ENCODE measurements at regions not wholly inside any gene's neighbourhood (a gene's known extent, or its start where the extent isn't known, plus 50 kb on each side); places are given as distances from the start of the nearest gene placed in this dataset.
"Not testable (repeated sequence)": the region's sequence is repeated elsewhere in the genome, so short reads cannot be mapped to it uniquely, and the experiment has no call there.

DNA sequence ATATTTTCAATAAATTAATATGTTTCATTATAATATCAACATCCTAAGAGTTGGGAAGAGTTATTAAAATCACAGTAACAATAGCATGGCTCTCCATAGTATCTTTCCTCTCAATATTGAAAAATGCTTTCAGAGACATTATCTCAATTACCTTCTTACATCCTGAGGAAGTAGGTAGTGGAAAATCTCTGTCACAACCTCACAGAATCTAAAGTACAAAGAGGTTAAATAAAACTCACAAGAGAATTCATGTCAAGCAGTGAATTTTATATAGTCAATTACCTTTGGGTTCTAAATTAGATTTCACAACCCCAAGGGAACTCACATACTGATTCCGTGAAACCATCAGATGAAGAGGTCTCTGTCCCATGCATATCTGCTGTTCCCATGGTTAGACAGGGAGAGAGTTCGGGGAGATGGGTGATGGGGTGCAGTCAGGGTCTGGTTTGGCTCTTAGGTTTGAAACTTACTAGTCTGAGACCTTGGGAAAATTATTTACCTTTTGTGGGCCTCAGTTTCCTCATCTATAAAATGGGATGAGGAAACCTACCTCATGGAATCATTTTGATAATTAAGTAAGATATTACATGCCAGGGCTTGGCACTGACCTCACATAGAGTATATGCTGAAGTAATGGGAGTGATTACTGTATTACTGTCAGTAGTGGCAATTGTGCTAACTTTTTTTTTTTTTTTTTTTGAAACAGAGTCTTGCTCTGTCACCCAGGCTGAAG is 74.0 kb upstream of the SNX9 start:
- peaks cover 9% of the 10 kb centered on the region for H3K4me1 Mint-ChIP-seq (ENCODE audit: unreplicated experiment)
- no peak for DNase-seq (ENCODE audit: extremely low spot score, unreplicated experiment)
- TF ChIP-seq, protein P1, sequence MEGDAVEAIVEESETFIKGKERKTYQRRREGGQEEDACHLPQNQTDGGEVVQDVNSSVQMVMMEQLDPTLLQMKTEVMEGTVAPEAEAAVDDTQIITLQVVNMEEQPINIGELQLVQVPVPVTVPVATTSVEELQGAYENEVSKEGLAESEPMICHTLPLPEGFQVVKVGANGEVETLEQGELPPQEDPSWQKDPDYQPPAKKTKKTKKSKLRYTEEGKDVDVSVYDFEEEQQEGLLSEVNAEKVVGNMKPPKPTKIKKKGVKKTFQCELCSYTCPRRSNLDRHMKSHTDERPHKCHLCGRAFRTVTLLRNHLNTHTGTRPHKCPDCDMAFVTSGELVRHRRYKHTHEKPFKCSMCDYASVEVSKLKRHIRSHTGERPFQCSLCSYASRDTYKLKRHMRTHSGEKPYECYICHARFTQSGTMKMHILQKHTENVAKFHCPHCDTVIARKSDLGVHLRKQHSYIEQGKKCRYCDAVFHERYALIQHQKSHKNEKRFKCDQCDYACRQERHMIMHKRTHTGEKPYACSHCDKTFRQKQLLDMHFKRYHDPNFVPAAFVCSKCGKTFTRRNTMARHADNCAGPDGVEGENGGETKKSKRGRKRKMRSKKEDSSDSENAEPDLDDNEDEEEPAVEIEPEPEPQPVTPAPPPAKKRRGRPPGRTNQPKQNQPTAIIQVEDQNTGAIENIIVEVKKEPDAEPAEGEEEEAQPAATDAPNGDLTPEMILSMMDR (IDR thresholded peaks at IDR 0.05), result no peak
- no peak overlapping the region for H3K4me3 Mint-ChIP-seq (ENCODE audit: unreplicated experiment)
- no peaks in the 10 kb centered on the region for H3K9me3 Mint-ChIP-seq (ENCODE audit: unreplicated experiment)
- no peak overlapping the region for H3K27ac Mint-ChIP-seq (ENCODE audit: unreplicated experiment)
- no peaks in the 10 kb centered on the region for H3K27me3 Mint-ChIP-seq (ENCODE audit: unreplicated experiment)
- H3K36me3 Mint-ChIP-seq (ENCODE audit: unreplicated experiment), result no peaks in the 10 kb centered on the region

- not testable (repeated sequence) for H3K27me3 Mint-ChIP-seq (ENCODE audit: unreplicated experiment); H3K4me3 Mint-ChIP-seq (ENCODE audit: unreplicated experiment); DNase-seq (ENCODE audit: extremely low spot score, unreplicated experiment); H3K9me3 Mint-ChIP-seq (ENCODE audit: unreplicated experiment); H3K36me3 Mint-ChIP-seq (ENCODE audit: unreplicated experiment); H3K27ac Mint-ChIP-seq (ENCODE audit: unreplicated experiment)
- H3K4me1 Mint-ChIP-seq (ENCODE audit: unreplicated experiment), result peaks cover 25% of the 10 kb centered on the region
Observed at GRCh38 chr6:157750973-157751372, 72.1 kb upstream of the SNX9 start.

GRCh38 chr6:157751547-157752200 is 71.4 kb upstream of the SNX9 start:
- Mint-ChIP-seq H3K36me3 (ENCODE audit: unreplicated experiment) (no peaks in the 10 kb centered on the region), H3K4me3 (ENCODE audit: unreplicated experiment) (no peak overlapping the region), H3K27me3 (ENCODE audit: unreplicated experiment) (no peaks in the 10 kb centered on the region), H3K4me1 (ENCODE audit: unreplicated experiment) (peaks cover 32% of the 10 kb centered on the region), H3K27ac (ENCODE audit: unreplicated experiment) (no peak overlapping the region), H3K9me3 (ENCODE audit: unreplicated experiment) (no peaks in the 10 kb centered on the region)
- TF ChIP-seq, protein P1 (IDR thresholded peaks at IDR 0.05), result no peak
- no peak for DNase-seq (ENCODE audit: extremely low spot score, unreplicated experiment)

GRCh38 chr6:157752879-157753278 is 70.2 kb upstream of the SNX9 start:
- not testable (repeated sequence) for H3K27me3 Mint-ChIP-seq (ENCODE audit: unreplicated experiment); H3K27ac Mint-ChIP-seq (ENCODE audit: unreplicated experiment); H3K9me3 Mint-ChIP-seq (ENCODE audit: unreplicated experiment); H3K4me3 Mint-ChIP-seq (ENCODE audit: unreplicated experiment); DNase-seq (ENCODE audit: extremely low spot score, unreplicated experiment); H3K36me3 Mint-ChIP-seq (ENCODE audit: unreplicated experiment)
- peaks cover 42% of the 10 kb centered on the region for H3K4me1 Mint-ChIP-seq (ENCODE audit: unreplicated experiment)

GRCh38 chr6:157753291-157753690 is 69.8 kb upstream of the SNX9 start:
- TF ChIP-seq, protein P1 (IDR thresholded peaks at IDR 0.05), result no peak
- peaks cover 43% of the 10 kb centered on the region for H3K4me1 Mint-ChIP-seq (ENCODE audit: unreplicated experiment)
- H3K4me3 Mint-ChIP-seq (ENCODE audit: unreplicated experiment), result no peak overlapping the region
- no peak overlapping the region for H3K27ac Mint-ChIP-seq (ENCODE audit: unreplicated experiment)
- no peaks in the 10 kb centered on the region for H3K9me3 Mint-ChIP-seq (ENCODE audit: unreplicated experiment)
- no peaks in the 10 kb centered on the region for H3K36me3 Mint-ChIP-seq (ENCODE audit: unreplicated experiment)
- no peaks in the 10 kb centered on the region for H3K27me3 Mint-ChIP-seq (ENCODE audit: unreplicated experiment)
- DNase-seq (ENCODE audit: extremely low spot score, unreplicated experiment), result no peak

- not testable (repeated sequence) for H3K27me3 Mint-ChIP-seq (ENCODE audit: unreplicated experiment); H3K36me3 Mint-ChIP-seq (ENCODE audit: unreplicated experiment); H3K27ac Mint-ChIP-seq (ENCODE audit: unreplicated experiment); H3K9me3 Mint-ChIP-seq (ENCODE audit: unreplicated experiment); H3K4me3 Mint-ChIP-seq (ENCODE audit: unreplicated experiment); DNase-seq (ENCODE audit: extremely low spot score, unreplicated experiment)
- H3K4me1 Mint-ChIP-seq (ENCODE audit: unreplicated experiment), result peaks cover 48% of the 10 kb centered on the region
Observed at GRCh38 chr6:157753801-157754200, 69.2 kb upstream of the SNX9 start.

Data from osteocyte (in vitro differentiated cells).